ENCODE measurements at regions not wholly inside any gene's neighbourhood (a gene's known extent, or its start where the extent isn't known, plus 50 kb on each side); places are given as distances from the start of the nearest gene placed in this dataset.

- Histone ChIP-seq H3K79me2 (ENCODE audit: insufficient read depth) (no peaks in the 10 kb centered on the region), H3K27ac (no peak overlapping the region), H3K4me3 (no peak overlapping the region), H3K9ac (no peak overlapping the region), H3K36me3 (ENCODE audit: low read depth) (no peaks in the 10 kb centered on the region), H3F3A (ENCODE audit: insufficient read depth) (no peaks in the 10 kb centered on the region), H3K4me2 (ENCODE audit: unreplicated experiment) (no peak overlapping the region), H3K9me2 (ENCODE audit: insufficient read depth) (no peaks in the 10 kb centered on the region), H3K9me3 (ENCODE audit: low read depth) (no peaks in the 10 kb centered on the region), H2AFZ (no peak overlapping the region), H3K27me3 (replicated peaks; ENCODE audit: insufficient read depth) (peaks cover 8% of the 10 kb centered on the region), H3K4me1 (ENCODE audit: insufficient read depth) (peaks cover 4% of the 10 kb centered on the region; the same call in 1 of the 2 replicates), H4K20me1 (ENCODE audit: insufficient read depth) (no peaks in the 10 kb centered on the region)
- in situ Hi-C loops (cut with MboI) = loop anchor here (25.0 kb wide), 1 partner anchor 1099 kb away; no protein-coding TSS in a partner anchor
- no peak for TF ChIP-seq EZH2phosphoT487 (IDR thresholded peaks at IDR 0.05; ENCODE audit: insufficient read depth, low read depth)
- TF ChIP-seq EZH2 (IDR thresholded peaks at IDR 0.05; ENCODE audit: insufficient read depth, poor library complexity, severe bottlenecking) = no peak
- DNase-seq = no peak
- 66 to 73% methylated on average over 4 of the region's 4 CpGs for WGBS, 2 experiments (ENCODE audit: low coverage in 1 of 2, low lambda C conversion rate in 2 of 2, missing lambda C conversion rate in 2 of 2)
Measured at GRCh38 chr5:158013303-158013702, 154.4 kb upstream of the CLINT1 start.

GRCh38 chr5:158011422-158011821 is 152.5 kb upstream of the CLINT1 start:
- Histone ChIP-seq H3K9ac (no peak overlapping the region), H3K79me2 (ENCODE audit: insufficient read depth) (no peaks in the 10 kb centered on the region), H2AFZ (no peak overlapping the region), H3K4me3 (no peak overlapping the region), H4K20me1 (ENCODE audit: insufficient read depth) (no peaks in the 10 kb centered on the region), H3K36me3 (ENCODE audit: low read depth) (no peaks in the 10 kb centered on the region), H3K27ac (no peak overlapping the region), H3K9me2 (ENCODE audit: insufficient read depth) (no peaks in the 10 kb centered on the region), H3K4me2 (ENCODE audit: unreplicated experiment) (no peak overlapping the region), H3K9me3 (ENCODE audit: low read depth) (no peaks in the 10 kb centered on the region), H3K27me3 (replicated peaks; ENCODE audit: insufficient read depth) (peaks cover 8% of the 10 kb centered on the region), H3F3A (ENCODE audit: insufficient read depth) (no peaks in the 10 kb centered on the region), H3K4me1 (ENCODE audit: insufficient read depth) (peaks cover 4% of the 10 kb centered on the region; the same call in 1 of the 2 replicates)
- in situ Hi-C loops (cut with MboI) = loop anchor here (25.0 kb wide), 1 partner anchor 1101 kb away; no protein-coding TSS in a partner anchor
- TF ChIP-seq EZH2 (IDR thresholded peaks at IDR 0.05; ENCODE audit: insufficient read depth, poor library complexity, severe bottlenecking) (no peak), EZH2phosphoT487 (IDR thresholded peaks at IDR 0.05; ENCODE audit: insufficient read depth, low read depth) (no peak)
- DNase-seq = no peak

DNA sequence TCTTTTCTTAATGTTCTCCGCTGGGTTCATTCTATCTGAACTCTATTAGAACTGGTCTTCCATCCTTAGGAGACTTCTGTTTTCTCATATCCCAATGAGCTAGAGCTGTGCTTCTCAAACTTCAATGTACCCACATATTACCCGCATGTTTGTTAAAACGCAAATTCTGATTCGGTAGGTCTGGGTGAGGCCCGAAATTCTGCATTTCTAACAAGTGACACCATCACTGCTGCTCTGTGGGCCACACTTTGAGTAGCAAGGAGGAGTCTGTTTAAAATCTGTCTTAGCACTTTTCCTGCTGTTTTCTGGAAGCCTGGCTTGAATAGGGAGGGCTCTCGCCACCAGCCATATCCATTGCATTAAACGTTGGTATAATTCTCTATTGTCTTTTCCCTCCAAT is 151.9 kb upstream of the CLINT1 start:
- Histone ChIP-seq H3K9me2 (ENCODE audit: insufficient read depth) (no peaks in the 10 kb centered on the region), H3K79me2 (ENCODE audit: insufficient read depth) (no peaks in the 10 kb centered on the region), H3K27ac (no peak overlapping the region), H3F3A (ENCODE audit: insufficient read depth) (no peaks in the 10 kb centered on the region), H3K9me3 (ENCODE audit: low read depth) (no peaks in the 10 kb centered on the region), H3K4me2 (ENCODE audit: unreplicated experiment) (no peak overlapping the region), H3K36me3 (ENCODE audit: low read depth) (no peaks in the 10 kb centered on the region), H3K4me1 (ENCODE audit: insufficient read depth) (peaks cover 4% of the 10 kb centered on the region; the same call in 1 of the 2 replicates), H2AFZ (no peak overlapping the region), H3K27me3 (replicated peaks; ENCODE audit: insufficient read depth) (peaks cover 8% of the 10 kb centered on the region), H3K4me3 (no peak overlapping the region), H3K9ac (no peak overlapping the region), H4K20me1 (ENCODE audit: insufficient read depth) (no peaks in the 10 kb centered on the region)
- no peak for DNase-seq
- in situ Hi-C loops (cut with MboI) = loop anchor here (25.0 kb wide), 1 partner anchor 1101 kb away; no protein-coding TSS in a partner anchor
- WGBS, 2 experiments (ENCODE audit: low coverage in 1 of 2, low lambda C conversion rate in 2 of 2, missing lambda C conversion rate in 2 of 2) = 29 to 38% methylated on average over 7 of the region's 7 CpGs
- TF ChIP-seq EZH2phosphoT487 (IDR thresholded peaks at IDR 0.05; ENCODE audit: insufficient read depth, low read depth) (no peak), EZH2 (IDR thresholded peaks at IDR 0.05; ENCODE audit: insufficient read depth, poor library complexity, severe bottlenecking) (no peak)

- 6 to 11% methylated on average over 3 of the region's 3 CpGs for WGBS, 2 experiments (ENCODE audit: low coverage in 1 of 2, low lambda C conversion rate in 2 of 2, missing lambda C conversion rate in 2 of 2)
- Histone ChIP-seq H3K36me3 (ENCODE audit: low read depth) (no peaks in the 10 kb centered on the region), H3F3A (ENCODE audit: insufficient read depth) (no peaks in the 10 kb centered on the region), H3K9ac (no peak overlapping the region), H2AFZ (no peak overlapping the region), H3K9me3 (ENCODE audit: low read depth) (no peaks in the 10 kb centered on the region), H4K20me1 (ENCODE audit: insufficient read depth) (no peaks in the 10 kb centered on the region), H3K27ac (no peak overlapping the region), H3K4me3 (no peak overlapping the region), H3K4me2 (ENCODE audit: unreplicated experiment) (no peak overlapping the region), H3K27me3 (replicated peaks; ENCODE audit: insufficient read depth) (peaks cover 8% of the 10 kb centered on the region; the same call in 1 of the 2 replicates), H3K79me2 (ENCODE audit: insufficient read depth) (no peaks in the 10 kb centered on the region), H3K4me1 (ENCODE audit: insufficient read depth) (no peaks in the 10 kb centered on the region), H3K9me2 (ENCODE audit: insufficient read depth) (no peaks in the 10 kb centered on the region)
- peak; percentile 31 for DNase-seq
- in situ Hi-C loops (cut with MboI) = loop anchor here (25.0 kb wide), 1 partner anchor 1105 kb away; no protein-coding TSS in a partner anchor
- no peak for TF ChIP-seq EZH2 (IDR thresholded peaks at IDR 0.05; ENCODE audit: insufficient read depth, poor library complexity, severe bottlenecking)
- TF ChIP-seq EZH2phosphoT487 (IDR thresholded peaks at IDR 0.05; ENCODE audit: insufficient read depth, low read depth) = no peak
Measured at GRCh38 chr5:158007336-158007735, 148.4 kb upstream of the CLINT1 start.

- TF ChIP-seq EZH2 (IDR thresholded peaks at IDR 0.05; ENCODE audit: insufficient read depth, poor library complexity, severe bottlenecking) (no peak), EZH2phosphoT487 (IDR thresholded peaks at IDR 0.05; ENCODE audit: insufficient read depth, low read depth) (no peak)
- no peaks in the 10 kb centered on the region for H3K79me2 ChIP-seq (ENCODE audit: insufficient read depth)
- no peak overlapping the region for H3K4me3 ChIP-seq
- H3K27me3 ChIP-seq (replicated peaks; ENCODE audit: insufficient read depth) = no peaks in the 10 kb centered on the region
- no peak overlapping the region for H2AFZ ChIP-seq
- H3K9ac ChIP-seq = no peak overlapping the region
- no peaks in the 10 kb centered on the region for H4K20me1 ChIP-seq (ENCODE audit: insufficient read depth)
- H3K4me2 ChIP-seq (ENCODE audit: unreplicated experiment) = no peak overlapping the region
- H3K9me2 ChIP-seq (ENCODE audit: insufficient read depth) = no peaks in the 10 kb centered on the region
- no peaks in the 10 kb centered on the region for H3F3A ChIP-seq (ENCODE audit: insufficient read depth)
- no peaks in the 10 kb centered on the region for H3K4me1 ChIP-seq (ENCODE audit: insufficient read depth)
- DNase-seq = no peak
- H3K9me3 ChIP-seq (ENCODE audit: low read depth) = no peaks in the 10 kb centered on the region
- 71 to 87% methylated on average over 2 of the region's 2 CpGs for WGBS, 2 experiments (ENCODE audit: low coverage in 1 of 2, low lambda C conversion rate in 2 of 2, missing lambda C conversion rate in 2 of 2)
- no peaks in the 10 kb centered on the region for H3K36me3 ChIP-seq (ENCODE audit: low read depth)
- H3K27ac ChIP-seq = no peak overlapping the region
- in situ Hi-C loops (cut with MboI) = loop anchor here (25.0 kb wide), 1 partner anchor 1113 kb away; no protein-coding TSS in a partner anchor
Measured at GRCh38 chr5:157999696-158000095, 140.8 kb upstream of the CLINT1 start.

Data from GM23248 (cell line).